DMS53 treated with DMSO at 0.1 percent for 48 hours (cell line): ENCODE measurements at regions not wholly inside any gene's neighbourhood (a gene's known extent, or its start where the extent isn't known, plus 50 kb on each side); places are given as distances from the start of the nearest gene placed in this dataset.

Experiments
- DNase-seq: peaks from one replicate; lab custom pipeline; 2025; ENCODE audit not compliant: unreplicated experiment; lab: John Stamatoyannopoulos, UW

DNA sequence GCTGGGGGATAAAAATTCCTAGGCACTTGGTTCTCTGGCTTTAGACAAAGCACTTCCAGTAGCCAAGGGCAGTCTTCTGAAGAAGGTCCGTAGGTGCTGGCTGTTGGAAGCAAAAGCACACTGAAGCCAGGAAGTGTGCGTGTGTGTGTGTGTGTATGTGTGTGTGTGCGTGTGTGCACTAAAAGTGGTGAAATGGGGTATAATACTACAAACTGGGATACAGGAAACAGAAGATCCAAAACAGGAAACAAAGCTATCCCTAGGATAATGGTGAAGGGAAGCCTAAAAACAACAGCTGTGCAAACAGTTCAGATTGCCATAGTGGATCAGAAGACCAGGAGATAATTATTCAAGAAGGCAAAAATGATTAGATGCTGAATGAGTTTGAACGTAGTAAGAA lies 103.4 kb downstream of the IL20RB start:
- peak; percentile 25 for DNase-seq

DNA sequence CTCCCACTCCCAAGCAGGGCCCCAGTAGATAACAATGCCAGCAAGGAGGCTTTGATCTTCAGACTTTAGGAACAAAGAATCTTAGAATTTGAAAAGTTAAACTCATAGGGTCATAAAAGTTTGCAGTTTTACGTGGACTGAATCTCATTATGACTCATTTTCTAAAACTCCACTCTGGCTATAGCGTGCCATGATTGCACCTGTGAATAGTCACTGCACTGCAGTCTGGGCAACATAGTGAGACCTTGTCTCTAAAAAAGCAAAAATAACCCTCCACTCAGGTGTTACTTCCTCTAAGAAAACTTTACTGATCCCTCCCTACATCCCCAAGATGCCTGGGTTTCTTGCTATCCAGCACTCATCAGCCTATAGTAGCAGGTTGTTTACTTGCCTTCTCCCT lies 104.5 kb downstream of the IL20RB start:
- no peak for DNase-seq

DNA sequence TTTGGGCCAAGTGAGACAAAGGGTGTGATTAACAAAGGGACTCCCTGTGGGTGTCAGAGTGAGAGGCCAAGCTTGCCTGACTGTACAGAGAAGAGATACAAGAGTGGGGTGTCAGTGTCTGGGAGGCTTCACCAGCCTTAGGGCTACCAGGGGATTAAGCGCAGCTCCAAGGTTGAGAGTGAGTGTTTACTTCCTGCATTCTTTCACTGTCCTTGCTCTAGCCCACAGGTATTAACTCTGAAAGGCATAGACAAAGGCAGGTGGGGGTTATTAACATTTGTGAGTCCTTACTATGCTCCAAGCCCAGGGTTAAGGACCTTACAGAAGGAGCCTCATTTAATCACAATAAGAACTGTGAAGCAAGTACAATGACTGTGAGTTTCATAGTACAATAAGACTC lies 107.6 kb downstream of the IL20RB start:
- no peak for DNase-seq

DNA sequence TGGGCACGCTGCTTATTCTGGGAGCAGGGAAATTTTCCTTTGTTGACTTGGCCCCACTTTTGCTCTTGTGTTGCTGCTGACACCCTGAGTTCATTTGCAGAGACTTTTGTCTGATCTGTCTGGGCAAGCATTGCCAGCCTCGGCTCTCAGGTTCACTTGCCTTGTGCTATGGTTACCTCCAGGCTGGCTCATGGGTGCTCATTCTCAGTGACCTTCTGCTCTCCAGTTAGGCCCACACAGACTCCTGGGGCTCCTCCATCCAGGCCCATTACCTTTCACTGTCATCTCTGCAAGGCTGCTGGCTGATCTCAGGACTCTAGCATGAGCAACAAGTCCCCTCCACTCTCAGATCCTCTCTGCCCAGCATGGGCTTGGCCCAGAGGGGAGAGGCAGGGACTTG lies 108.3 kb downstream of the IL20RB start:
- DNase-seq, result no peak

DNA sequence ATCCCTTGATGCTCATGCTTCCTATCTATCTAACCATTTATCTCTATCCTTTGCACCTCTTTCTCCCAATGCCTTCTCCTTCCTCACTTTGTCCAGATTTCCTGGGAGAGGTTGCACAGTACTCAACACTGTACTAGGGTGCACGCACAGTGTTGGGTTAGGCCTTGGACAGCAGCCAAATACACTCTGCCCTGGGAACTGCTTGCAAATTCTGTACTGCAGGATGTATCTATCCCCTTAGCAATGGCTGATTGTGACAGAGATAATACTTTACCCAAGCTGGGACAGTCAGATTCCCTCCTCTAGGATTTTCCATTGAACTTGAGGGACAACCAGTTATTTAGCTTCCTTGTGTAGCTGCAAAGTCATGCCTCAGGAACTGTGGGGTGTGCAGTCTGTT lies 113.3 kb downstream of the IL20RB start:
- no peak for DNase-seq

DNA sequence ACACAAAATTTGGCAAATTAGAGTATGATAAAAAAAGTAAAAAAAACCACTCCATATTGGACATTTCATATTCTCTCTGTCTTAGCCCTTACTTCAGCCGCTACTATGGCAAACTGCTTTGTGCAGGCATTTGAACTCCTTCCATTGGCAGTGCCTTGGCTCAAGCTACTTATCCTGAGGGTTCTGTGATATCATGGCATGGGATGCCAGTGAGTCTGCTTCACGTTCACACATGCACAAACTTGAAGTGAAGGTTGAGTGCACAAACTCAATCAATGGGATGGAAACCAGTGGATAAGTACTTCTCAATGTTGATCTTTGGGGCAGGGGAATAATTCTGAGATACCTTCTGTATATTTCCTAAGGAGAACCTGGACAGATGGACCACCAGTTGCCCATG lies 117.2 kb downstream of the IL20RB start:
- no peak for DNase-seq

DNA sequence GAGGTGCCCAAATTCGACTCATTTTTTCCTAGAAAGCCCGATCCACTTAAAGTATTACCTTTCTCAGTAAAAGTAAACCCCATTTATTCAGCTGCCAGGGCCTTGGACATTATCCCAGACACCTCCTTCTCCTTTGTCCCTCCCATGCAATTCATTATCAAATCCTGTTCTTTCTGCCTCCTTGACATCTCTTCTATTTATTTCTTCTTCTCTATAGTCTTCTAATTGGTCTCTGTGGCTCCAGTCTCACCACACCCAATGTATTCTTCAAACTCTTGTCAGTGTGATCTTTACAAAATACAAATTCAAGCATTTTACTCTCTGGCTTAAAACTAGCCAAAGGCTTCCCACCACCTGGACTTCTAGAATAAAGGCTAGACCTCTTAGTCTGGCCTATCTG lies 120.3 kb downstream of the IL20RB start:
- no peak for DNase-seq

DNA sequence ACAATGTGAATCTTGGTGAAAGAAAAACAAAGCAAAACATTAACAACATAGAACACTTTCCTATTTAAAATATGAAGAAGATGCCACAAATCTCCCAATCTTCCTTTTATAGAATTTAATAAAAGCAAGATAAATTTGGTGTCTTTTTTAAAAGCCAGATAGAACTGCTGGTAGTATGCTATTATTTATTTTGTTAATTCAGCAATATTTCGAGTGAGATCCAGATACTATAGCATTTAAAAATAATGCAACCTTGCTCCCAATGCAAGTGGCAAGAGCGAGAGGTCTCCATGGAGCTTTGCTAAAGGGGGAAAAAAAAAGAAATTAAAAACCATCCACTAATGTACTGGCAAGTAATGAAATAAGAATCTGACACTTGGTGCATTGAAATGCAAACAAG lies 121.8 kb downstream of the IL20RB start:
- no peak for DNase-seq

DNA sequence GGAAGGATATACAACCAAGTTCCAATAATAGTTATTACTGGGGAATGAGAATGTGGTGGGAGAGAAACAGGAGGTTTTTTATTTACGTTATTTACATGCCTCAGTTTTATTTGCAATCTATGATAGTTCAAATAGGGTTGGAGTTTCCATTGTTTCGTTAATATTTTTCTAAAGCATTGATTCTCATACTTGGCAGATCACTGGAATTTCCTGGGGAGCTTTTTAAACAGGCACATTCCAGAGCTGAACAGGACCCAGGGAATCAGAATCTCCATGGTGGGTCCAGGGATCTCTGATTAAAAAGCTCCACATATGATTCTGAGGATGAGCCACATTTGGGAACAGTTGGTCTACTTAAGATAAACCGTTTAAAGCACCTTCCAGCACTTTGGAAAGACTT lies 123.9 kb downstream of the IL20RB start:
- no peak for DNase-seq

DNA sequence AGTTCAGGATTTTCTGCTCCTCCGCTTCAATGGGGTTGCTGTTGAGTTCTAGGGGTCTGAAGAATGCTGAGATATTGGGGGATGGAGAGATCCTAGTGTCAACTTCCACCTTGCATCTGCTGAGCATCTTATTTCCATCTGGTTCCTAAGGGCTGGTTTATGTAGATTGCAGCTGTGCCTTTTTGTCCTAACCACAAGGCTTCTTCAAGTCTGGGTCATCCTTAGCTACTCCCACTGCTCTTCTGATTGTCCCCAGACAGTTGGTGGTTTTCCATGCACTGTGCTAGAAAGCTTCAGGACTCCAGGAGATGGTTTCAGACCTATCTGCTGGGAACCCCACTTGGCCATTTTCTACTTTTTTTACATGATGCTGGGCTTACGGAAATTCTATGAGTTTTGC lies 125.0 kb downstream of the IL20RB start:
- DNase-seq, result no peak

DNA sequence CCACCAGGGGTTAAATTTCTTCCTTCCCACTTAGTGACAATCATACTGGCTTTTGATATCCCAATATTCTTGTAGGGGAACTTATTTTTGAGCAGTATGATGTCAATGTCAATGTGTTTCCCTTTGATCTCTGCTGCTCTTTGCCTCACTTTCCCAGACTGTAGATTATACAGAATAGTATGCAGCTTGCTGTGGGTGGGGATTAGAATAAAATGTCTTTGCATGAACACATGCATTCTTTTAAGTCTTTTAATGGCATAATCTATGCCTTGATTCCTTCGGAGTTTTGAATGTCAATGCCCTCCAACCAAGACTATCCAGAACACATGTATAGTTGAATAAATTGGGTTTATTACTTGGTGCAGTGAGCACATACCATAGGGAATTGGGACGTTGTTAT lies 125.5 kb downstream of the IL20RB start:
- DNase-seq, result no peak

DNA sequence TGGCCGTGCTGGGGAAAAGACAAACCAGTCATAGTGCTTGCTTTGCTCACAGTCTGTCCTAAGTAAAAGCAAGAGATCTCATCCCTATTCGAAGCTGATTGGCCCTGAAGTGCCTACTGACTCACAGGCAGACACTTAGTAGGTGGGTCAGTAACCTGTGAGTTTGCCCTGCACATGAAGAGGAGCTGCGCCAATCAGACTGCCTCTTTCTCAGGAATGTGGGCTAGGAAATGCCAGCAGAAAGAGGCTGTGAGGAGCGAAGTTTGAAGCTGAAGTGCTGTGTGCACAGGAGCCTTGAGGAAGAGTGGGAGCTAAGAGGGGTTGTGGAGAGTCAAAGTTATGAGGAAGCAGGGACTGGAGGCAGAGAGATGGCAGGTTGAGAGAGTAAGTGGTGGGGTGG lies 126.8 kb downstream of the IL20RB start:
- DNase-seq, result no peak

DNA sequence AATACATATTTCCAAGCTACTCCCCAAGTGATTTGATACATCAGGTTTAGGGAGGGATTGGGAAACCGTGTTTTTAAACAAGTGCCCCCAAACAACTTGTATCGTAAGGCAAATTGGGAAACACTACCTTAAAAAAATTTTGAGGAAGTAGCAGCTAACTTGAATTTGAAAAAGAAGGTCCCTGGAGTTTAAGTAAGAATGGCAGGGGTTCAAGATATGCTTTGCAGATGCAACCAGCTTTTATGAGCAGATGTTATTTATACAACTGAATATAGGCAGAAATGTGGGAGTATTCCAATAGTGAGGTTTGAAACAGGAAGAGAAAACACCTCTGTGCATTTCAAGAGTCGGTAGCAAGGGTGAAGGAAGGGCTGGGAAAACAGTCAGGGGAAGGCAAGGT lies 139.6 kb downstream of the IL20RB start:
- DNase-seq, result no peak

DNA sequence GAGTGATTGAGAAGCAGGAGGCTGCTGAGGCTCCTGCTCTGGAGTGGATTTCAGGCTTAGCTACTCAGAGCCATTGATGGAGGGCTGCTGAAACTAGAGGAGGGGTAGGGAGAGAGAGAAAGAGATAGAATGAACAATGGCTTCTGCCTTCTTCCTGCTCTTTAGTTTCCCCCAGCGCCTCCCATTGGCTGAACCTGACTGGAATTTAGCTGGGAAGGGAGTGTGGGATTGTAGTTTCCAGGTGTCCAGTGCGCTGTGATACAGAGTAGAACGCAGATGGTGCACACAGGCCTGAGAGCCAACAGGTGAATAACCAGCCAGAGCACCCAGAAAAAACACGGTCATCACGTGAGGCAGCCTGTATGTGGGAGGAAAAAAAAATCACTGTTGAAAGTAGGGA lies 140.1 kb downstream of the IL20RB start:
- no peak for DNase-seq

DNA sequence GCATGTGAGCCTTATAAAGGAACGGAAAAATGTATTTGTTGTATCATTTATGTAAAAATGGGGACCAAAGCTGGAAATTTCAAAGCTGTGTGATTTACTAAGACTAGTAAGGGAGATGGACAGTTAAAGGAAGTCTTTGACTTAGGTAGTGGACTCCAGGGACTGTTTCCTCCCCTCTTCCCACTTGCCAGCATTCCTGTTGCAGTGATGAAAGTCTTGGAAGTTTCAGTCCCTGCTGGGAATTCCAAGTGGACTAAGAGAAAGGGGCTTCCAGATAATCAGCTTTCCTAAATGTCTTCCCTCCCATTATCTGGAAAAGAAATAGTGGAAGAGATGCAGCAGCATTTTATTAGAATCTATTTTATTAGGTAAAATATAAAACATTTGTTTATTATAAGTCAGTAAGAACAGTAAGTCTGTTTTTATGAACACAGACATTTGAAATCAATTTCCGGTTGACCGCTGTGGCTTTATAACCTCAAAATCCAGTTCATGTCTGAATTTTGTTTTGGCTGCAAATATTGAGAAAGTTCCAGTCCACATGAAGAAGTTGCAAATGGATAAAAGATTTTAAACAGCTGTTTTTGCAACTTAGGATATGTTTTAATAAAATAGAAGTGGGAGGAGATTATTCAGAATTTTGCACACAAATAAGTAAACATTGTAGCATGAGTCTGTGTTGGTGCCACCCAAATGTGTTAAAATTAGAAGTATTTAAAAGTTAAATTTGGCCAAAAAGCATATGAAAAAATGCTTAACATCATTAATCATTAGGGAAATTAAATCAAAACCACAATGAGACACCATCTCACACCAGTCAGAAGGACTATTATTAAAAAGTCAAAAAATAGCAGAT lies 141.8 kb downstream of the IL20RB start:
- no peak for DNase-seq

DNA sequence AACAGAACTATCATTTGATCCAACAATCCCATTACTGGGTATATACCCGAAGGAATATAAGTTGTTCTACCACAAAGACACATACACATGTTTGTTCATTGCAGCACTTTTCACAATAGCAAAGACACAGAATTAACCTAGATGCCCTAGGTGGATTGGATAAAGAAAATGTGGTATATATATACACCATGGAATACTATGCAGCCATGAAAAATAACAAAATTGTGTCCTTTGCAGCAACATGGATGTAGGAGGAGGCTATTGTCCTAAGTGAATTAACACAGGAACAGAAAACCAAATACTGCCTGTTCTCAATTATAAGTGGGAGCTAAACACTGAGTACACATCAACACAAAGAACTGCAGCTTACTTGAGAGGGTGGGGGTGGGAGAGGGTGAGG lies 142.5 kb downstream of the IL20RB start:
- DNase-seq, result no peak

DNA sequence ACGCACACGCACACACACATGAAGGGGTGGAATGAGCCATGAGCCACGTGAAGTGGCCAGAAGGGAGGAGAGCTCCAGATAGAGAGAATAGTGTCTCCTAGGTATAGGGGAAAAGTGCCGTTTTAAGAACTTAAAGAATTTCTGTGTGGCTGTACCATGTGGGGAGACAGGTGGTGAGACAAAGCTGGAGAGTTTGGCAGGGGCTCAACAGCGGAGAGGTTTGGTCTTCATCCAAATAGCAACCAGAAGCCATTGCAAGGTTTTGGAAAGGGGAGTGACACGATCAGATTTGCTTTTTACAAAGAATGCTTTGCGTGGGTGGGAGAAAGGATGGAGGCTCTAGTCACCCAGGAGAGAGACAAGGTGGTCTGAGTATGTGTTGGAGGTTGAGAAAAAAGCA lies 146.0 kb downstream of the IL20RB start:
- no peak for DNase-seq

DNA sequence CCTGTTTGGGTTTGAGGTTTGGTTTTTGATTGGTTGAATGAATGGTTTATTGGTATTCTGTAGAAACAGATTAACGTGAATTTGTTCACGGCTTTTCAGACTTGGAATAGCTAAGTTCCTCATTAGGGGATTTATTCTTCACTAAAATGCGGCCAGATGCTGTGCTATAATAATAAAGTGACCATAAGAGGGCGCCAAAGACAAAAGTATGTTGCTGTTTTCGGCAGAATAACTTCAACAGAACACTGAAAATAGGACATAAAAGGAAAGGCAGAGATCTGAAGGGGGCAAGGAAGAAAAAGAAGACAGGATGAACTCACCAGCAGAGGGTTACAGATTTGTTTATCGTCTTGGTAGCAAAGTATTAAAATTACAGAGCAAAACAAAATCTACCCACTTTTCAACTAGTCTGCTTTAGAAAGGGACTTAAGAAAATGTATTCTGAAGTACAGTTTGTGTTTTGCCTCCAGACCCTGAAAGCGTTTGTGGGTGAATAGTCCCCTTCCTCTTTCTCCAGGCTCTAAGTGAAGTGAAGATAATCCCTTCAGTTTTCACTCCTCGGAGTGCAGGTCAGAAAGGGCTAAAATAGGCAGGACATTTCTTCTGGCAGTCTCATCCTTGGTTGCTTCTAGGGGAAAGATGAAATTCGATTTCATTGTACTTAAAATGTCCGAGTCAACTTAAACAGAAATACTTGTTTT lies 147.6 kb downstream of the IL20RB start:
- peak; percentile 39 for DNase-seq

DNA sequence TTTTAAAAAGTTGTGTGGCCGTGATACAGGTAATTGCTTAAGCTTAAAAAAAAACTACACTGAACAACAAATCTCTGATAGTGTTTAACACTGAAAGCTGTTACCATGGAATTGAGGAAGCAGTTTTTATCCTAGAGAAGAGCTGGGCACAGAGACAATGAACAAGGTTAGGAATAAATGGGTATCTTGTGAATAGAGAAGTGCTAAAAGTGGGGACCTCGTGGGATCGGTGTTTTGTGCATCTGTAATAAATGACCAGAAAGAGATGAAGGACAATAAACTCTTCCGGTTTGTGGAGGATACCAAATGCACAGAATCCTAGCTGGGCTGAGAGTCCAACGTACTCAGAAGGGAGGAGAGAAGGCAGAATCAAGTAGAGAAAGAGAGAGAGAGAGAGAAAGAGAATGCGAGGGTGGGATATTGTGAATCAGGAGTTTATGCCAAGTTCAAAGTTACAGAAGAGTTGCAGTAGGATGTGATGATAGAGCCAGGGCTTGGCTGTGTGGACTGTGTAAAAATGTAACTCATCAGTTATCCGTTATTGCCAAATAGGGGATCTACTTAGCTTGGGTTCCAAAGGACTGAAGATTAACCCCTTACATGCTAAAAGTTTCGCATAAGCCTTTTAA lies 148.9 kb downstream of the IL20RB start:
- DNase-seq, result no peak

DNA sequence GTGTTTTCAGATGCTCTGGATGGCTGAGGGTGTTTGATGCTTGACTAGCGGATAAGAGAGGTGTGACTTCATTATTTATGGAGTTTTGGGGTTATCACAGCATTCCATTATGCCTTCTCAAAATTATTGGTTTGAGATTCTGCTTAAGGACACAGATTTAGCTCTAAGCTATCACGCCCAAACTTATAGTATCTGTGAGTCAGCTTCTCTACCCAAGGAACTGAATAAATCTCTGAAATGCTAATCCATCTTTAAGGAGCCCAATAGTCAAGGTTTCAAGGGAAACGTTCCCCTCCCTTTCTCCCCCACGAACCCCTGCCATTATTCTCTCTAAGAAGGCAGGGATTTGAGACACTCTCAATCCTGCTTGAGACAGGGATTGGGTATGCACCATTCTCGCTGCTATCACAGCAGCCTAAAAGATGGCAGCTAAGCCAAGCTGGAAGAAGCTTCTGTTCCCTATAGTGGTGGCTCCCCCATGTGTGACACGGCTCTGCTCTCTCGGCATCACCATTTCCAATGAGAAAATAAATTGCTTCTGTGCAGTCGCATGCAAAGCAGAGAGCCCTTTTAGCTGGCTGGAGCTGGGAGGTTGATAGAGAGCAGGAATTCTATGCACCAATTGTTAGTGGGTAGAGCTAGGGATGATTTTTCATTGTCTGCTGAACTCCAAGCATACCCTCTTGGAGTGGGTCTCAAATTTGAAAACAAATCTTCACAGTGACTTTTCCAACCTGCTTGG lies 151.1 kb downstream of the IL20RB start:
- no peak for DNase-seq

DNA sequence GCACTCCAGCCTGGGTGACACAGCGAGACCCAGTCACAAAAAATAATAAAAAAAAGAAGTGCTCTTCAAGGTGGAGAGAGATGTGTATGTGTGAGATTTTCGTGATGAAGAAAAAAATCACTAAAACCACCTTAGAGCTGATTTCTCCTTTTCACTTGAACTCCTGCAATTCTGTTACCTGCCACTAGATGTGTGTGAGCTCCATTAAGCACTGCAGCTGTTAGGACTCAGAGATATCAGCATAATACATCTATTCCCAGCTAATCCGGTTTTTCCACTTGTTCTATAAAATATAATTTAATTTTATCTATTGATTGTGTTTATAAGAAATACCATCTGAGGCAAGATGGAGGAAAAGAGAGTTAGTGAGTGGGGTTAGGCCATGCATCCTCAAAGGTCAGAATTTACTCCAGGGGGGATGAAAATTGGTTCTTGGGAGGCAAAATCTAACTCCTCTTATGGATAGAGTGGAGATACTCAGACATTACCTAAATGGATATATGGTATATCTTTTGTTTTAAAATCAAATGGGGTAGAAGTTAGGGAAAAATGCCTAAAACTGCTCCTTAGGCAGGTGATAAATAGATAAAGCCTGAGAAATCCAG lies 152.7 kb downstream of the IL20RB start:
- peak; percentile 10 for DNase-seq
